Activated T-cell treated with anti-CD3 and anti-CD28 coated beads, Interleukin-2, amount 50 U/mL, for 4 hours (primary cell): ENCODE measurements at regions not wholly inside any gene's neighbourhood (a gene's known extent, or its start where the extent isn't known, plus 50 kb on each side); places are given as distances from the start of the nearest gene placed in this dataset.

Experiments used
- ATAC-seq, 2 donors: fragments of 200-7000 bp; cut with Tn5 transposase; one replicate each; pipeline ENCODE4 v1.10.0; 2021
- DNase-seq: peaks from one replicate; pipeline ENCODE4 v3.0.0-alpha.2; 2020
- H3K27me3 Mint-ChIP-seq: one replicate; pipeline ENCODE4 v1.8.0; 2021; ENCODE audit warnings: low read depth, mixed read lengths
- H3K36me3 Mint-ChIP-seq: one replicate; pipeline ENCODE4 v1.8.0; 2022; ENCODE audit warnings: mixed read lengths; ENCODE audit not compliant: insufficient read depth
- H3K4me1 Mint-ChIP-seq: one replicate; pipeline ENCODE4 v1.8.0; 2021; ENCODE audit warnings: low read depth, mixed read lengths
- H3K4me3 Mint-ChIP-seq: one replicate; pipeline ENCODE4 v1.8.0; 2021; ENCODE audit warnings: mild to moderate bottlenecking, moderate library complexity, mixed read lengths
- H3K9me3 Mint-ChIP-seq: one replicate; pipeline ENCODE4 v1.8.0; 2021; ENCODE audit warnings: mixed read lengths

GRCh38 chr5:37896159-37896558 is 56.3 kb upstream of the GDNF start:
- no peak for ATAC-seq
- Mint-ChIP-seq H3K27me3 (peaks cover 7% of the 10 kb centered on the region), H3K36me3 (no peaks in the 10 kb centered on the region)

GRCh38 chr5:37893434-37894134 is 53.7 kb upstream of the GDNF start:
- DNase-seq (no peak), ATAC-seq (no peak)
- Mint-ChIP-seq H3K36me3 (no peaks in the 10 kb centered on the region), H3K4me3 (no peak overlapping the region), H3K27me3 (no peaks in the 10 kb centered on the region), H3K4me1 (no peaks in the 10 kb centered on the region), H3K9me3 (no peaks in the 10 kb centered on the region)

More at GRCh38 chr5:37896159-37896558, 56.3 kb upstream of the GDNF start:
- no peak for DNase-seq
- no peaks in the 10 kb centered on the region for H3K4me1 Mint-ChIP-seq
- H3K9me3 Mint-ChIP-seq: no peaks in the 10 kb centered on the region
- no peak overlapping the region for H3K4me3 Mint-ChIP-seq

GRCh38 chr5:37892586-37892985 is 52.7 kb upstream of the GDNF start:
- H3K9me3 Mint-ChIP-seq: no peaks in the 10 kb centered on the region
- no peak overlapping the region for H3K4me3 Mint-ChIP-seq
- no peaks in the 10 kb centered on the region for H3K36me3 Mint-ChIP-seq
- DNase-seq: no peak
- peaks cover 2% of the 10 kb centered on the region for H3K27me3 Mint-ChIP-seq
- no peaks in the 10 kb centered on the region for H3K4me1 Mint-ChIP-seq
- ATAC-seq: no peak

- ATAC-seq: no peak
- Mint-ChIP-seq H3K27me3 (peaks cover 2% of the 10 kb centered on the region), H3K9me3 (no peaks in the 10 kb centered on the region), H3K36me3 (no peaks in the 10 kb centered on the region), H3K4me1 (no peaks in the 10 kb centered on the region), H3K4me3 (no peak overlapping the region)
- DNase-seq: no peak
Observed at GRCh38 chr5:37891832-37892231, 52.0 kb upstream of the GDNF start.

- H3K4me3 Mint-ChIP-seq: no peak overlapping the region
- H3K36me3 Mint-ChIP-seq: no peaks in the 10 kb centered on the region
- ATAC-seq (no peak), DNase-seq (no peak)
- peaks cover 2% of the 10 kb centered on the region for H3K27me3 Mint-ChIP-seq
- no peaks in the 10 kb centered on the region for H3K9me3 Mint-ChIP-seq
- no peaks in the 10 kb centered on the region for H3K4me1 Mint-ChIP-seq
Observed at GRCh38 chr5:37889612-37890317, 49.9 kb upstream of the GDNF start.
